ENCODE measurements at regions not wholly inside any gene's neighbourhood (a gene's known extent, or its start where the extent isn't known, plus 50 kb on each side); places are given as distances from the start of the nearest gene placed in this dataset.
A peak's percentile ranks its signal among the peaks of the same experiment; 100 is the strongest.
"Not testable (repeated sequence)": the region's sequence is repeated elsewhere in the genome, so short reads cannot be mapped to it uniquely, and the experiment has no call there.

DNA sequence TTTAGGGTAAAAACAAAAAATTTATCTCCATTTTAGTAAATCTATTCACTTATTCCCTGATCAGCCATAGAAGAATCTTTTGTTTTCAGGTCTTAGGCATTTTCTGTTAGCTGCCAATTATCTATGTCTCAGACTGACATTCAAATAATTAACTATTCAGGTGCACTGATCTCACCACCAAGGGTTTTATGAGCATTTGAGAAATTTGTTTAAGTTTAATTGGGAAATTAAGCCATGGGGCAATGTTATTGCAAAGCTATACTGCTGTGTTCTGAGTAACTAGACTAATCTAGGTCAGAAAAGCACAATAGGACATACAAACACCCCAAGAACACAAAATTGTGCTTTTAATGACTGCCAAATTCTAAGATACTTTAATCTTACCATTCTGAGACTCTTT, 210.7 kb upstream of the EDNRB start:
- Histone ChIP-seq H3K36me3 (no peaks in the 10 kb centered on the region), H3K4me3 (no peak overlapping the region), H3K9me3 (no peaks in the 10 kb centered on the region), H3K27ac (no peak overlapping the region), H3K27me3 (replicated peaks in 1 of 7) (peaks cover 0 to 4% (median 0%) of the 10 kb centered on the region in 7 donors), H3K4me1 (no peaks in the 10 kb centered on the region)
- intact Hi-C loops (cut with DNase I; ENCODE audit: low total_unique reads), result no loop called here
- TF ChIP-seq CTCF (IDR thresholded peaks at IDR 0.05 in 8 of 11, conservative IDR thresholded peaks at IDR 0.05 in 3 of 11) (no peak), POLR2A (IDR thresholded peaks at IDR 0.05) (no peak), POLR2AphosphoS5 (IDR thresholded peaks at IDR 0.05) (no peak)
- no peak for DNase-seq

DNA sequence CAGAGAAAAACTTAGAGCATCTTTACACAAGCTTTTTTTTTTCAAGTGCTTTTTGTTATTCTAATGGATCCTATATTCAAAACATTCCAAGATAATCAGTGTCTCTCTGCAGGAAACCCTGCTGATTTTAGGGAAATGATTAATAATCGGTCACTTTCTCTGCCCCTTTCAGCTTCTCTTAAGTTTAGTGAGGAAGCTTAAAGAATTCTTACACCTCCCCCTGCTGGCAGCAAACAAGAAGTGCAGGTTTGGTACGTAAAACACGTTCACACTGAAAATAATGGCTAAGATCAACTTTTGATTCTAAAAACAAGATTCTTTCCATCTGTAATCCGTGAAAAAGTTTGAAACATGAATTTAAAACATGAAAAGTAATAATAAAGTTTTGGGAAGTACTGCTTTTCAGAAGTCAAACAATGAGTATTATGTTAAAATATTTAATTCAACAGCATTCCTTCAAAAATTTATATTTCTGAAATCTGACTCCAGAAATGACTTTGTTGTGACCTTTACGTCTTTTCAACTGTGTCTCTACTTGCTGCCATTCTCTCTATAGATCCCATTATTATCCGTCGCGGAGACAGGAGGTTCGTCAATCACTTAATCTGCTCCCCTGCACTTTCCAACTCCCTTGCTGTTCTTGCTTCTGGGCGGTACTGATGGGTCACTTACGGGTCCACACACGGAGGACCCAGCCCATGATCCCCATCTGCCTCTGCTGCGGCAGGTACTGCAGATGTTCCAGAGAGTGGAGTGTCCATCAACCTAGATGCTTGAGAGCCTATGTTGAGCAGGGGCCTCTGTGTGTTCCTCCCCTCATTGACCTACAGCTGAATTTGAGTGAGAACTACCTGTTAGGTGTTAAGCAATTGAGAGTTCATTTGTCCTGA, 203.1 kb upstream of the EDNRB start:
- Histone ChIP-seq H3K4me3 (no peak overlapping the region), H3K4me1 (peaks cover 0 to 10% (median 6%) of the 10 kb centered on the region in 6 donors), H3K27ac (no peak overlapping the region), H3K27me3 (replicated peaks in 1 of 7) (peaks cover 0 to 6% (median 0%) of the 10 kb centered on the region in 7 donors), H3K36me3 (no peaks in the 10 kb centered on the region), H3K9me3 (no peaks in the 10 kb centered on the region)
- 52 to 60% (median 55%) methylated on average over 13 of the region's 13 CpGs for WGBS, 5 donors
- peak; percentile 55 to 87 (median 82) for TF ChIP-seq CTCF (IDR thresholded peaks at IDR 0.05 in 8 of 11, conservative IDR thresholded peaks at IDR 0.05 in 3 of 11)
- TF ChIP-seq POLR2AphosphoS5 (IDR thresholded peaks at IDR 0.05), result no peak
- intact Hi-C loops (cut with DNase I; ENCODE audit: low total_unique reads), result no loop called here
- DNase-seq, result no peak

GRCh38 chr13:78121001-78121400, 202.4 kb upstream of the EDNRB start:
- intact Hi-C loops (cut with DNase I; ENCODE audit: low total_unique reads), result no loop called here
- WGBS, 5 donors, result 41 to 59% (median 50%) methylated on average over 3 of the region's 3 CpGs

GRCh38 chr13:78120144-78120543, 201.5 kb upstream of the EDNRB start:
- not testable (repeated sequence) for DNase-seq; H3K27ac ChIP-seq; H3K4me3 ChIP-seq; H3K36me3 ChIP-seq; H3K27me3 ChIP-seq (replicated peaks in 1 of 7)
- intact Hi-C loops (cut with DNase I; ENCODE audit: low total_unique reads), result loop anchor here (1.0 kb wide), 1 partner anchor 341 kb away; no protein-coding TSS in a partner anchor
- Histone ChIP-seq H3K9me3 (peaks cover 0 to 11% (median 1%) of the 10 kb centered on the region in 8 donors), H3K4me1 (peaks cover 0 to 10% (median 6%) of the 10 kb centered on the region in 6 donors)
- WGBS, 5 donors, result 25 to 57% (median 33%) methylated on average over 1 of the region's 1 CpG

More at GRCh38 chr13:78121001-78121400, 202.4 kb upstream of the EDNRB start:
- Histone ChIP-seq H3K27me3 (replicated peaks in 1 of 7) (peaks cover 0 to 6% (median 0%) of the 10 kb centered on the region in 7 donors), H3K9me3 (peaks cover 0 to 5% (median 0%) of the 10 kb centered on the region in 8 donors), H3K36me3 (no peaks in the 10 kb centered on the region), H3K4me1 (peaks cover 0 to 10% (median 6%) of the 10 kb centered on the region in 6 donors), H3K4me3 (no peak overlapping the region), H3K27ac (no peak overlapping the region)
- no peak for DNase-seq
- TF ChIP-seq POLR2AphosphoS5 (IDR thresholded peaks at IDR 0.05) (no peak), POLR2A (IDR thresholded peaks at IDR 0.05) (no peak), CTCF (IDR thresholded peaks at IDR 0.05 in 8 of 11, conservative IDR thresholded peaks at IDR 0.05 in 3 of 11) (no peak)

DNA sequence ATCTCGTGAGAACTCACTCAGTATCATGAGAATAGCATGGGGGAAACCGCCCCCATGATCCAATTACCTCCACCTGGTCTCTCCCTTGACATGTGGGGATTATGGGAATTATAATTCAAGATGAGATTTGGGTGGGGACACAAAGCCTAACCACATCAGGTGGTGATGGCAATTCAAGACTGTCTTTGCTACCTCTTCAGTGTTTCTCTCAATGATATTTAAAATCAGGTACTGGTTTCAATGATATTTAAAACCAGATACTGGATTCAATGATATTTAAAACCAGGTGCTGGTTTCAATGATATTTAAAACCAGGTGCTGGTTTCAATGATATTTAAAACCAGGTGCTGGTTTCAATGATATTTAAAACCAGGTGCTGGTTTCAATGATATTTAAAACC, 198.4 kb upstream of the EDNRB start:
- H3K27ac ChIP-seq; H3K27me3 ChIP-seq (replicated peaks in 1 of 7); intact Hi-C loops (cut with DNase I; ENCODE audit: low total_unique reads); H3K36me3 ChIP-seq; DNase-seq; H3K4me3 ChIP-seq: not testable (repeated sequence)
- H3K9me3 ChIP-seq, result peaks cover 0 to 38% (median 27%) of the 10 kb centered on the region in 8 donors
- 66 to 86% (median 74%) methylated on average over 2 of the region's 2 CpGs for WGBS, 5 donors
- peaks cover 0 to 10% (median 6%) of the 10 kb centered on the region in 6 donors for H3K4me1 ChIP-seq
